Colonic mucosa (tissue), 4 donors: ENCODE measurements at regions not wholly inside any gene's neighbourhood (a gene's known extent, or its start where the extent isn't known, plus 50 kb on each side); places are given as distances from the start of the nearest gene placed in this dataset.

Experiments
- DNase-seq: peaks from one replicate; pipeline ENCODE4 v3.0.0-alpha.2; 2020
- H3K27ac ChIP-seq: fragments of 200-600 bp; one replicate; pipeline ENCODE4 v1.8.0; 2021
- H3K27me3 ChIP-seq: fragments of 200-600 bp; one replicate; pipeline ENCODE4 v1.8.0; 2021
- H3K36me3 ChIP-seq: fragments of 200-600 bp; one replicate; pipeline ENCODE4 v1.8.0; 2021
- H3K4me1 ChIP-seq: fragments of 200-600 bp; one replicate; pipeline ENCODE4 v1.8.0; 2021; ENCODE audit warnings: mild to moderate bottlenecking
- H3K4me3 ChIP-seq: fragments of 200-600 bp; one replicate; pipeline ENCODE4 v1.8.0; 2021
- H3K9ac ChIP-seq, 2 donors: one replicate each; pipeline ENCODE4 v1.7.0; 2013; ENCODE audit warnings: control low read depth in 2 of 2, low read depth in 2 of 2, low read length in 2 of 2
- H3K9me3 ChIP-seq: fragments of 200-600 bp; one replicate; pipeline ENCODE4 v1.8.0; 2021
- CTCF ChIP-seq: fragments of 200-600 bp; IDR thresholded peaks from one replicate; pipeline ENCODE4 v1.8.0; 2022; ENCODE audit warnings: antibody characterized with exemption, mild to moderate bottlenecking
- intact Hi-C: fragments of 100-400 bp; cut with DNase I; formaldehyde crosslinking; loops from one replicate; pipeline ENCODE4 v1.14.1; 2022
- donor health status: healthy.
- donor health status: DM: no; HTN: no; CAD: no.
- donor health status: DM: no; HTN: no; CAD: no.

GRCh38 chr12:115504306-115505290, 772.9 kb downstream of the MED13L start:
- Histone ChIP-seq H3K9me3 (no peaks in the 10 kb centered on the region), H3K27ac (no peak overlapping the region), H3K36me3 (no peaks in the 10 kb centered on the region), H3K9ac (no peak overlapping the region), H3K4me1 (no peaks in the 10 kb centered on the region), H3K4me3 (no peak overlapping the region), H3K27me3 (no peaks in the 10 kb centered on the region)
- no peak for TF ChIP-seq CTCF
- intact Hi-C loops: no loop called here
- no peak for DNase-seq

GRCh38 chr12:115500872-115501271, 776.6 kb downstream of the MED13L start:
- Histone ChIP-seq H3K27ac (no peak overlapping the region), H3K27me3 (no peaks in the 10 kb centered on the region), H3K4me1 (no peaks in the 10 kb centered on the region), H3K36me3 (no peaks in the 10 kb centered on the region), H3K4me3 (no peak overlapping the region), H3K9me3 (no peaks in the 10 kb centered on the region), H3K9ac (no peak overlapping the region)
- DNase-seq: no peak
- no peak for TF ChIP-seq CTCF
- intact Hi-C loops: no loop called here

GRCh38 chr12:115495300-115495699, 782.2 kb downstream of the MED13L start:
- H3K9me3 ChIP-seq: no peaks in the 10 kb centered on the region
- no peak overlapping the region for H3K9ac ChIP-seq
- no peaks in the 10 kb centered on the region for H3K36me3 ChIP-seq
- no peaks in the 10 kb centered on the region for H3K27me3 ChIP-seq
- no peaks in the 10 kb centered on the region for H3K4me1 ChIP-seq
- no peak for TF ChIP-seq CTCF
- no peak overlapping the region for H3K4me3 ChIP-seq
- intact Hi-C loops: no loop called here
- DNase-seq: no peak
- no peak overlapping the region for H3K27ac ChIP-seq

GRCh38 chr12:115492553-115492952, 784.9 kb downstream of the MED13L start:
- no peaks in the 10 kb centered on the region for H3K27me3 ChIP-seq
- no peak overlapping the region for H3K9ac ChIP-seq
- TF ChIP-seq CTCF: no peak
- no peak overlapping the region for H3K4me3 ChIP-seq
- intact Hi-C loops: no loop called here
- no peak for DNase-seq
- H3K36me3 ChIP-seq: no peaks in the 10 kb centered on the region
- no peaks in the 10 kb centered on the region for H3K9me3 ChIP-seq
- no peak overlapping the region for H3K27ac ChIP-seq
- no peaks in the 10 kb centered on the region for H3K4me1 ChIP-seq

- H3K4me3 ChIP-seq: no peak overlapping the region
- no peaks in the 10 kb centered on the region for H3K9me3 ChIP-seq
- H3K9ac ChIP-seq: no peak overlapping the region
- no peak overlapping the region for H3K27ac ChIP-seq
- intact Hi-C loops: no loop called here
- no peak for TF ChIP-seq CTCF
- DNase-seq: no peak
- H3K36me3 ChIP-seq: no peaks in the 10 kb centered on the region
- no peaks in the 10 kb centered on the region for H3K27me3 ChIP-seq
- no peaks in the 10 kb centered on the region for H3K4me1 ChIP-seq
Measured at GRCh38 chr12:115491511-115492250, 785.8 kb downstream of the MED13L start.
